Muscle of arm (tissue), 1 donor: ENCODE measurements at regions not wholly inside any gene's neighbourhood (a gene's known extent, or its start where the extent isn't known, plus 50 kb on each side); places are given as distances from the start of the nearest gene placed in this dataset.
A peak's percentile ranks its signal among the peaks of the same experiment; 100 is the strongest.

Source experiments
- DNase-seq: peaks from one replicate; pipeline ENCODE4 v3.0.0-alpha.2; 2013

- DNase-seq: no peak
Measured at GRCh38 chr6:22062807-22063408, 233.9 kb downstream of the PRL start.

DNA sequence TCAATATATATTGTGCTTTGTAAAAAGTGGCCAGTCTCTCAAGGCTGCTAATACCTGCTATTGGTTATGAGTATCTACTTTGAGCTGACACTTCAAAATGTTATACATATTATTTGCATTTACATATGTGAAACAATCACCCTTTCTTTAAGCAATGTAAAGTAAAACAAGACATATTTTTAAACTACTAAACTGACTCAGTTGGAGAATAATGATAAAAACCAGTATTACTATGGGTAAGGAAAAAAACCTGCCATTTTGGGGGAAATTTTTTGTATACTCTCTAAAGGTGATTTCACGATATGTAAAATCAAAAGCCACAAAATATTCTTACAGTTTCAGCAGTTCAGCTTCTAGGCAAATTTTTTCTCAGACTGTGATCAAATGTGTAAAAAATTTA lies 232.3 kb downstream of the PRL start:
- DNase-seq: no peak

DNA sequence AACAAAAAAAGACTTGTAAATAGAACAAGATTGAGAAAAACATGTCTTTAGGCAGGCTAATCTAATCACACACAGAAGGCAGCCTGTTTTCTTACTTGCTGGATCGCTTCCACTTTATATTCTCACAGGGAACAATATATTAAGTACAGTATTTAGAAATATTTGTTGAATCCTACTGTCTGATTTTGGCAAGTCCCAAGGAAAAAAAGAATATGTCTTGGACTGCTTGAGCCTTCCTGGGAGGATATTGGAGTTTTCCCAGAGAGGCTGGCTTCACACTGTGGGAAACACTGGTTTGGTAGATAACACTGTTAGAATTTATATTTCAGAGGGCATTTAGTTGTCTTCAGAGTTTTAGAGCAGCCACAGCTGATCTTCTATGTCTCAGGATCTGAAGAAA lies 229.7 kb downstream of the PRL start:
- peak; percentile 89 for DNase-seq

DNA sequence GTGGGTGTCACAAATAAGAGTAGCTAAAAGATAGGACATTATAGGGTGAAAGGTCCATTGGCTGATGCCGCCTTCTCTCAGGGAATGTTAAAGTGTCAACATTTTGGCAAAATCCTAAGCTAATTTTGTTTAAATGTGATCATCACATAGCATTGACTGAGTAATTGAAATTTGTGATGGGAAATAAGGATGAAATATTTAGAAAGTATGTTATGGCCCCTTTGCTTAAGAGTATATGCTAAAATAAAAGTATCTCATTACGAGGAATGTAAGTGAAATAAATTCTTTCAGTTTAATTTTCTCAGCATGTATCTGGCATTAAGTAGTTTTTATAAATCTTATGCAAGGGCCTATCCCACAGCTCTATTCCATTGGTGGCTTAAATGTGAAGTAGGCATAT lies 229.2 kb downstream of the PRL start:
- no peak for DNase-seq

- no peak for DNase-seq
Measured at GRCh38 chr6:22068561-22069305, 228.1 kb downstream of the PRL start.

- peak; percentile 42 for DNase-seq
Measured at GRCh38 chr6:22069306-22069800, 227.5 kb downstream of the PRL start.

DNA sequence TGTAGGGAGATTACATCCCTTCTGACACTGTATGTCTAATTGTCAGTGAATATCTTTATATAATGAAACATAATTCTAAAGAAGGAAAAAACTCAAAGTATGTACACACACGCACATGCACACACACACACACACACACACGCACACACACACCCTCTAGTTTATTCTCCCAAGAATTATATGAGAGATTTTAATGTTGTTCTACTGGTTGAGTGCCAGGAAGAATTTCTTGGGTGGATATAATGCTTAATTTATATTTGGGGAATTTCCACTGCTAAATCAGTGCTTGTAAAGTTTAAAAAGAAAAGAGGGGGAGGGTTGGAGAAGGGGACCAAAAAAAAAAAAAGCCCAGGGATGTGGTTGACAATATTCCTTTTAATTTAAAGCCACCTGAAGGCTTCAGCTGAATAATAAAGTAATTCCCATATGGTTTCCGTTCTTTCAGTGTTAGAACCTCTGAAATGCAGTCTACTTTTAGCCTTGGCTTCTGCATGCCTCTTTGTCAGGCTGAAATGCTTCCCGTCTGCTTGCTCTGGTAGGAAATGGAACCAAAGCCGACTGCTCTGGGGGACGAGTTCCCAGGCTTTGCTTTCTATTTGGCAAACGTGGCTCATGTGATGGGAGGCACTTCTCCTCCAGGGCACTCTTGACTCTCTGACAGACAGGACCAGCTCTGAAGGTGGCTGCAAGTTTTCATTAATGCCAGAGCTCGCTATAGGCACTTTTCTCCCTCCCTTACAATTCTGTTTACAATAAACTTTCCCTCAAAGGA lies 225.4 kb downstream of the PRL start:
- DNase-seq: peak; percentile 83

DNA sequence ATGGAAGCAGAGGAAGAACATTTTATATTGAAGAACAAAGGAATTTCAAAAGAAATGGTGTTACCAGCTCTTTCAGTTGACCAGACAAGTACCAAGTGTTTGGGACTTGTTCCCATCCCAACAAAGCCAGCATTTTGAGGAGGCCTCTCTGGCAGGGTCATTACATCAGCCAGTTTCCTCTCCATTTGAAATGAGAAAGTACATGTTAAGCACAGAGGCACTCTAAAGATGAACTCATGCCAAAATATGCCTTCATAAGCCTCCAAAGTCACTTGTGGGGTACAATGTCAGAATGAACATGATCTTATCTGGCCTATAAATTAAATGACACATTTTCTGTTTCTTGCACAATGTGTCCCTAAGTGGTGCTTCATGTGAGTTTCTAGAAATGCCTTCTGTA lies 223.9 kb downstream of the PRL start:
- DNase-seq: no peak

- DNase-seq: no peak
Measured at GRCh38 chr6:22073516-22074198, 223.2 kb downstream of the PRL start.

DNA sequence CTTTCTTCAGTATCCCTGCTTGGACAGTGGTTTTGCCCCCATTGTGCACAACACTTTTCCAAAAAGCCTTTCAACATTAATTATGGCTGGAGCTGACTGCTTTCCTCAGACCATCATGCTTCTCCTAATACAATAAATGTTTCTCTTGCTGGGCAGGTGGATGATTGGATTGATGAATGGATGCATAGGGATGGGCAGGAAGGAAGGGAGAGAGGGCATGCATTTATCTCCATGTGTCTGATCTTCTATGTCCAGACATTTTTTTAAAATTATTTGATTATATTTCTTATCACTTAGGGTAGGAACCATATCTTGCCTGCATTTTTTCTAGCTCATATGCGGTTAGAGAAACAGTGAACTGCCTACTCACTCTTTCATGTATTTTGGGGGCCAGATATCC lies 218.5 kb downstream of the PRL start:
- DNase-seq: no peak

DNA sequence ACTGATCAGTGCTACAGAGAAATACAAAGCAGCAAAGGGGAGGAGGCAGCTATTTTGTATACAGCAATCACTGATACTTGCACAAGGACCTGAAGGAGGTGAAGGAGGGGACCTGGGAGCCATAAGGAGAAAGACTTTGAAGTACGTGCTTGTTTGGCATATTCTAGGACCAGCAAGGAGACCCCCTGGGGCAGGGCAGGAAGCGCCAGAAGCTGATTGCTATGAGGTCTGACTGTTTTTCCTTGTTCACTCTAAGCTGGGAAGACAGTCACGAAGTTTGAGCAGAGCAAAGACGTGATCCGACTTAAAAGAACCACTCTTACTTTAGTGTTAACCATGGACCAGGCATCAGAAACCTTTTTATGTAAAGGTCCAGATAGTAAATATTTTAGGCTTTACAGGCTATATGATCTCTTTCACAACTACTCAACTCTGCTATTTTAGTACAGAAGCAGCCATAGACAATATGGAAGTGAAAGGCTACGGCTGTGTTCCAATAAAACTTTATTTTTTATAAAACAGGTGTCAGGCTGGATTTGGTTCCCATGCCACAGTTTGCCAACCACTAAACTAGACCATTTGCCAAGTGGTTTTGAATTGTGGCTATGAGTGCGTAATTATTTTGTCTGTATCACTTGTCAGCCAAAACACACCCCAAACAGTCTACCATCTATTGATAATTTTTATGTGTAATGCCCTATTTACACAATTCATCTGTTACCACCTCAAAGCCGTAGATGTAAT lies 217.9 kb downstream of the PRL start:
- no peak for DNase-seq

GRCh38 chr6:22079783-22080182 lies 217.1 kb downstream of the PRL start:
- DNase-seq: no peak

GRCh38 chr6:22081709-22082108 lies 215.1 kb downstream of the PRL start:
- no peak for DNase-seq

GRCh38 chr6:22082218-22082617 lies 214.6 kb downstream of the PRL start:
- DNase-seq: peak; percentile 51

DNA sequence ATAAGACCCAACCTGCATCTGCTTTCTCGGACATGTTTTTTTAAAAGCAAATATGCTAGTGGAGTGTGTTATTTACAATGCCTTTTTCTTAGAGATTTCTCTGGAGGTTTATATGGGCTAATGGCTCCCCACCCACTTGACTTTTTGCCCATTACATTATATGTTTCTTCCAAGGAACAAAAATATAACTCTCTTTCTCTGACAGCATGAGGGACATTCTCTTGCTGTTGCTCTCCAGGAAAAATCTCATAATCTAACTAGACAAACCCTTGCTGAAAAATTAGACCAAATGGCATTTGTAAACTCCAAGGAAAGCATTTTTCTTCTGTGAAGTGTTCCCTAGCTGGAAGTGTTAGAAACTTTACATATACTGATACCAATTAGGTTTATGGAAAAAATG lies 213.7 kb downstream of the PRL start:
- peak; percentile 80 for DNase-seq

DNA sequence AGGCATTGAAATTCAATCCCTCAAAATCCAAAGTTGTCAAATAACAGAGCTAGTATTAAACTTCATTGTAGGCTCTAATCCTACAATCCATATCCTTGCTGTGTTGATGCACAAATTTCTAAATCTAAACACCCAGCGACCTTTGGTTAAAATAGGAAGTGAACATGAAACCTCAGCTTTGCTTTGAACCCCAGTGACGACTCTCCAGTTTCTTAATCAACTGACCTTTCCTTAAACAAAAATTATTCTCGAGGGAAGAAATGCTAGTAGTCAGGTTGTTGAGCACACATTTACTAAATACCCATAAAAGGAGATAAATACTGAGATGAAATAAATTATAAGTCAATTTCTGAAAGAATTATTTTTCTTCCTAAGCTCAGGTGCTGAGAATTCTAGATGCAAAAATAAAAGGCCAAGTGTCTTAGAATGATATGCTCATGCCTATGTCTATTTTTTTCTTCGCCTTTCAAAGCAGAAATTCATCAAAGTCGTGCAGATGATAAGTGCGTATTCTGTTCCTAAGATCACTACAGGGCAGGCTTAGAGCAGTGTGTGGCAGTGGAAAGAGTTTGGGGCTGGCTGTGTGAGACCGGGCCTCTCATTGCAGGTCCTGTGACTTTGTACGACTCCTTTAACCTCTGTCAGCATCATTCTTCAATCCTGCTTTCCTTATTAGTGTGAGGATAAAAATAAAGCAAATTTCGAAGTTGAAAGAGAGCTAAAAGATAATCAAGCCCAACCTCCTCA lies 208.7 kb downstream of the PRL start:
- no peak for DNase-seq

DNA sequence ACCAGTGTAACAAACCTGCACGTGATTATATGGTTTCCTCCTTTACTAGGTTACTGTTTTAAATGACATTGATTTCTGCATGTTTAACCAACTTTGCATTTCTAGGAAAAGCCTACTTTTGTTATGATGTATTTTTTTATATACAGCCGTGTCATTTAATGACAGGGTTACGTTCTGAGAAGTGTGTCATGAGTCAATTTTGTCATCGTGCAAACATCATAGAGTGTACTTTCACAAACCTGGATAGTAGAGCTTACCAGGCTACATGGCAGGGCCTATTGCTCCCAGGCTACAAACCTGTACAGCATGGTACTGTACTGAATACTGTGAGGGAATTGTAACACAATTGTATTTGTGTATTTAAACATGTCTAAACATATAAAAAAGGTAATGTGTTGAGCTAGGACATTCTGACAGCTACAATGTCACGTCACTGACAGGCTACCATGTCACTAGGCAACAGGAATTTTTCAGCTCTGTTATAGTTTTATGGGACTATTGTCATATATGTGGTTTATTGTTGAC lies 205.3 kb downstream of the PRL start:
- DNase-seq: no peak

DNA sequence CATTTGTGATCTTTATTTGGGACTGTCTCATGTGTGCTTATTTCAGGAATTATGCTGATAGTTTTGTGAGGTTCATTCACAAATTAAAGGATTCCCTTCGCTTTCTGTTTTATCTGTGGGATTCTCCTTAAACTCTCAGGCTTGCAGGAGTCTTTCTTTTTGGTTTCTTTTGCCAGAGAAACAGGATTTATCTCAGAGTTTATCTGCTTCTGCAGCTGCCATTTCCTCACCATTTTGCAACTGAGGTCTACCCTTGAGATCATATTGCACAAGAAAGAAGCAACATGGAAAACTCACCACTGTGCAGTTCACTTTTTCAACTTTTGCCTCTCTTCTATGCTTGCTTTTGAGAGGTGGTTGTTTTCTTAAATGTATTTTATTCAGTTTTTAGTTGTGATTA lies 201.0 kb downstream of the PRL start:
- no peak for DNase-seq

- no peak for DNase-seq
Measured at GRCh38 chr6:22098601-22099031, 198.2 kb downstream of the PRL start.

GRCh38 chr6:22099231-22099630 lies 197.6 kb downstream of the PRL start:
- DNase-seq: no peak

GRCh38 chr6:22099923-22100322 lies 196.9 kb downstream of the PRL start:
- DNase-seq: no peak
